Central memory CD8-positive, alpha-beta T cell (primary cell): ENCODE measurements at regions not wholly inside any gene's neighbourhood (a gene's known extent, or its start where the extent isn't known, plus 50 kb on each side); places are given as distances from the start of the nearest gene placed in this dataset.

Experiments used
- ATAC-seq: fragments of 150-1000 bp; cut with Tn5 transposase; replicated peaks from 2 replicates; pipeline ENCODE4 v1.10.0; 2022; ENCODE audit warnings: mild to moderate bottlenecking, moderate FRiP score, moderate number of reproducible peaks; ENCODE audit not compliant: poor library complexity, severe bottlenecking; ENCODE audit errors: extremely low read depth
- DNase-seq, 2 donors: peaks; one replicate each; pipeline ENCODE4 v3.0.0; 2021; ENCODE audit warnings: low spot score in 2 of 2
- H3K27ac Mint-ChIP-seq: one replicate; pipeline ENCODE4 v1.8.0; 2022; ENCODE audit warnings: low read depth, mild to moderate bottlenecking, moderate library complexity, mixed read lengths
- H3K27me3 Mint-ChIP-seq: one replicate; pipeline ENCODE4 v1.8.0; 2022; ENCODE audit warnings: mixed read lengths
- H3K36me3 Mint-ChIP-seq: one replicate; pipeline ENCODE4 v1.8.0; 2022; ENCODE audit warnings: mild to moderate bottlenecking, moderate library complexity, mixed read lengths; ENCODE audit not compliant: insufficient read depth
- H3K4me1 Mint-ChIP-seq: one replicate; pipeline ENCODE4 v1.8.0; 2022; ENCODE audit warnings: mixed read lengths
- H3K4me3 Mint-ChIP-seq: one replicate; pipeline ENCODE4 v1.8.0; 2022; ENCODE audit warnings: mild to moderate bottlenecking, moderate library complexity, mixed read lengths
- H3K9me3 Mint-ChIP-seq: one replicate; pipeline ENCODE4 v1.8.0; 2022; ENCODE audit warnings: mixed read lengths

DNA sequence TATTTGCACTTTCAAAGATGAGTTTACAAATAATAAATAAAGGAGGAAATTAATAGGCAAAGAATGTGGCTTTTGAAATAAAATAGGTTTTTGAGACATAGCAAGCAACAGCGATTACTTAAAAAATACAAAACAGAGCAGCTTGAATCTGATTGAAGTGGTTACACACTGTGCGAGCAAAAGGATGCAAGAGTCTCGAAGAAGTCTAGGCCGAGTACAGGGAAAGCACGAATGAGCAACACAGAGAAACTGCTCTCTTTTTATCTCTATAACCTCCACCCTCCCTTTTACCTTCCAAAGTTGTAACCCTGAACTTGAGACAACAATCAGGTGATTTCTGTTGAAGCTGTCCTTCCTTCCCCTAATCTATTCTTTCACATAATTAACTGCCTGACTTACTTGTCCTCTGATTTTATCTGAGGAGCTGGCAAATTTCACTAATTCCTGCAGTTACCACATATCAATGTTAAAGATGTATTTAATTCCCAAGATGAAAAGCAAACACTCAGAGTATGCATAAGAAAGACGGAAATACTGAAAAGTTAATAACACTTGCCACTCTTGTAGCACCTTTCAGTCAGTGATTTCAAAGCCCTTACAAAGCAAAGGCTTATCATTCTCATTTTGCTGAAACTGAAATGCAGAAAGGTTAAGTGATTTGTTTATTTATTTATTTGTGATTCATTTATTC lies 1030.1 kb downstream of the ADGRL2 start:
- no peak for ATAC-seq
- Mint-ChIP-seq H3K27me3 (no peaks in the 10 kb centered on the region), H3K4me3 (no peak overlapping the region), H3K27ac (no peak overlapping the region), H3K4me1 (no peaks in the 10 kb centered on the region), H3K9me3 (peaks cover 18% of the 10 kb centered on the region), H3K36me3 (no peaks in the 10 kb centered on the region)
- DNase-seq = no peak

DNA sequence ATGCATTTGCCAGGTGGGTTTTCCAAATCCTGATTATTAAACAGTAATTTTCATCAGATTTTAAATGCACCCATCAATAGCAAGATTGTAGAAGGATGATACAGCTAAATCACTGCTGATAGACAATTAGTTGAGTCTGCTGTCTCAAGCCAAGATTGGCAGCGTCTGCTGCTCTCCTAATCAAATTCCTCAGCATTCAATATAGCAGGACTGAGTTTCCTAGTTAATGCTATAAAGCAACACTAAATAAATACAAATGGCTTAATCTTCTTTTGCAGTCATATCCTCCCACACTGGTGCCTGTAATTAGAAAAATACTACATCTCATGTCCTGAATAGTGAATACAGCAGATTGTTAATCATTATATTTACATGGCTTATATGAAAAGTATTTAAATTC lies 1028.8 kb downstream of the ADGRL2 start:
- no peaks in the 10 kb centered on the region for H3K36me3 Mint-ChIP-seq
- no peak overlapping the region for H3K27ac Mint-ChIP-seq
- no peak overlapping the region for H3K4me3 Mint-ChIP-seq
- DNase-seq (no peak), ATAC-seq (no peak)
- no peaks in the 10 kb centered on the region for H3K27me3 Mint-ChIP-seq
- H3K4me1 Mint-ChIP-seq = no peaks in the 10 kb centered on the region
- H3K9me3 Mint-ChIP-seq = peaks cover 14% of the 10 kb centered on the region

DNA sequence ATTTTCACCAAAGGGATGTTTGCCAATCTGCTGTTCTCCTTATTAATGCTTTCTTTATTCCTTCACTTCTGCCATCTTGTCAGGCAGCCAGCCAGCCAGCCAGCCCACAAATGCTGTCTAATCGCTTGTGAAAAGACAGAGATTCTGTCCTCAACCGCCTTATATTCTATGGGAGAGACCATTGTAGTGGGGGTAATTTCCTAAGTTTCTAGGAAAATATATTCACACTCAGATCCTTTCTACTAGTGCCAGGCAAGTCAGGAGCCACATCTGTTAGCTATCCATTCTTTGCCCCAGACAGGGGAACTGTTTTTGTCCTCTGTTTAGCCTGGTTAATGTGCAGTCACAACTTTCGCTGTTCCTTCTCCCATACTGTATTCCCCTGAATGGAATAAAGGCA lies 1023.1 kb downstream of the ADGRL2 start:
- ATAC-seq (no peak), DNase-seq (no peak)
- H3K4me3 Mint-ChIP-seq = no peak overlapping the region
- H3K36me3 Mint-ChIP-seq = no peaks in the 10 kb centered on the region
- no peaks in the 10 kb centered on the region for H3K27me3 Mint-ChIP-seq
- no peaks in the 10 kb centered on the region for H3K4me1 Mint-ChIP-seq
- H3K27ac Mint-ChIP-seq = no peak overlapping the region
- H3K9me3 Mint-ChIP-seq = peaks cover 7% of the 10 kb centered on the region

DNA sequence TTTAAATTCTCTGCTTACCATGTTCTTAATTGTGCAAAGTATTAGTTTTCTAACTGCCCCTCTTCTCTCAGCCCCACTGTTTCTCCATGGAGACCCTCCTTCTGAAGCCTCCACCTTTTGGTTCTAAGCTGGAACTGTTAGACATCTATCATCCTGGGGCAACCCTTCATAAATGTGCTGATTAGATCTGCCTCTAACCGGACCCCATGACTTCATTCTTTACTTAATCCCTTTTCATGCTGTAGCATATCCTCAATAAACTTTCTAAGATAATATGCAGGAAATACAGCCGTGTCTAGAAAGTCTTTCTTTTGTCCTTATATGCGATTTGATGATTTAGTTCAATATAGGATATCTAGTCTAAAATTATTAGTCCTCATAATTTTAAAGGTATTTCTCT lies 1020.1 kb downstream of the ADGRL2 start:
- Mint-ChIP-seq H3K4me3 (no peak overlapping the region), H3K27me3 (no peaks in the 10 kb centered on the region), H3K36me3 (no peaks in the 10 kb centered on the region), H3K27ac (no peak overlapping the region), H3K9me3 (peaks cover 19% of the 10 kb centered on the region), H3K4me1 (no peaks in the 10 kb centered on the region)
- ATAC-seq = no peak
- no peak for DNase-seq

DNA sequence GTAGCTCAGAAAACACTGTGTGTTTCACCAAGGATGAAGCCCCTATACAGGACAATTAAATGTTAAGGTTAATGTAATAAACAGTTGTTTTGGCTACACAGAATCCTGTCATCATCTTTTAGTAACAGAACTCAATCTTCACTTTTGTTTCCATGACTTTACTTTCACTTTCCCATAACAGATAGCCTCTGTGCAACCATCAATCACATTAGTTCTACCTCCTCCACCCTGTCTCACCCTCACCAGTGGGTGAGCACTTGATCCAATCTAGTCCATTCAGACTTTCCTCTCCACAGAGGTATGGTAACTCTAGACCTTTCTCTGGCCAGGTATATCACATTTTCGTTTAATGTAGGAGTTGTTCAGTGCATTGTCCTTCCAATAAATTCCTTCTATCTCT lies 1018.5 kb downstream of the ADGRL2 start:
- DNase-seq (no peak), ATAC-seq (no peak)
- Mint-ChIP-seq H3K9me3 (peaks cover 19% of the 10 kb centered on the region), H3K4me3 (no peak overlapping the region), H3K27me3 (no peaks in the 10 kb centered on the region), H3K36me3 (no peaks in the 10 kb centered on the region), H3K27ac (no peak overlapping the region), H3K4me1 (no peaks in the 10 kb centered on the region)

DNA sequence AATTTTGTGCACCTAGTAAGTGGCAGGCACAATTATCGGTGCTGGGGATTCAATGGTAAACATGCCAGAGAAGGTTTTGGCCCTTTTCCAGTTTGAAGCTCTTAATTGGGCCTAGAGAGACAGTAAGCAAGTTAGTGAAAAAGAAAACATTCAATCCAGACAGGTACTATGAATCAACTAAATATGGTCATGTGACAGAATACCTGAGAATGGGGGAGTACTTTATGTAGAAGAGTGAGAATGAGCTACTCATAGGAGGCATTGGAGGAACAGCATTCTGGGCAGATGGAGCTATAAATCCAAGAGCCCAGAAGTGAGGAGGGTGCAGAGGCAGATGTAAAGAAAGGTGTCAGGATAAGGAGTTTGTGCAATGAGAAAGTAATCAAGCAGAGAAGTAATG lies 1017.9 kb downstream of the ADGRL2 start:
- Mint-ChIP-seq H3K4me3 (no peak overlapping the region), H3K27ac (no peak overlapping the region)

DNA sequence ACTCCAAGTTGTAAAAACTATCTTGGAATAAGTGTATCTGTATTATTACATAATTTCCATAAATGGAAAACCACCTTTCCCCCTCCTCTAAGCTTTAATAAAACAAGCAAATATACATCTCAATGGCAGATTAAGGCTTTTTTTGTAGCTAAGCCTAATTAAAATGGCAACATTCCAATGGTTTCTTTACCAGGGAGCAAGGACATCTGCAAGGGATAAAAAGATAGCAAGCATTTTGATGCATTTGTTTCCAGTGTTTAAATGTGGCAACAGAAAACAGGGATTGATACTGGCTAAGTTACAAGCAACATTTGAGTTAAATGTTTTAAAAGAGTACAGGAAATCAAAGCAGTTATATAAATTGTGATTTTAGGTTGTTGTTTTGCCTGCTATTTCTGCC lies 1012.7 kb downstream of the ADGRL2 start:
- Mint-ChIP-seq H3K27ac (no peak overlapping the region), H3K9me3 (peaks cover 16% of the 10 kb centered on the region)
- no peak for ATAC-seq

More for the DNA sequence above, 1017.9 kb downstream of the ADGRL2 start:
- no peaks in the 10 kb centered on the region for H3K36me3 Mint-ChIP-seq
- ATAC-seq (no peak), DNase-seq (no peak)
- peaks cover 19% of the 10 kb centered on the region for H3K9me3 Mint-ChIP-seq
- H3K4me1 Mint-ChIP-seq = no peaks in the 10 kb centered on the region
- no peaks in the 10 kb centered on the region for H3K27me3 Mint-ChIP-seq

DNA sequence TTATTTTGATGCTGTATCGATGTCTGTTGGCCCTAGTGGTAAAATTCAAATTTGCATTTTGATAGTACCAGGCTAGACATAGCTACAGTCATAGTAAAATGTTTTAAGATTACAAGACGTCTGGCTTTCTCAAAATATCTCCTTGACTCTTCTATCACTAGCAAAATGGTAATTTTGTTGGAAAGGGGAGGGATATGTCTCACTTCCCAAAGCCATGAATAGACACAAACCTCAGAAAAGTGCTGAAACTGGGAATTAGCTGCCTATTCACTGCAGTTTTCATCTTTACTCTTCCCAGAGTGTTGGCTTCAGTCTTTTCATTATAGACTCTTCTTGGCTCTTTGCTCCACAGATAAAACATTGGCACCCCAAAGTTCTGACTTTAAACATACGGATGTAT lies 1009.9 kb downstream of the ADGRL2 start:
- no peak for ATAC-seq
- DNase-seq = no peak
- no peaks in the 10 kb centered on the region for H3K27me3 Mint-ChIP-seq
- H3K36me3 Mint-ChIP-seq = no peaks in the 10 kb centered on the region
- no peak overlapping the region for H3K27ac Mint-ChIP-seq
- no peaks in the 10 kb centered on the region for H3K4me1 Mint-ChIP-seq
- H3K4me3 Mint-ChIP-seq = no peak overlapping the region
- peaks cover 8% of the 10 kb centered on the region for H3K9me3 Mint-ChIP-seq

More for the DNA sequence above, 1012.7 kb downstream of the ADGRL2 start:
- Mint-ChIP-seq H3K4me1 (no peaks in the 10 kb centered on the region), H3K4me3 (no peak overlapping the region), H3K27me3 (no peaks in the 10 kb centered on the region), H3K36me3 (no peaks in the 10 kb centered on the region)
- no peak for DNase-seq

DNA sequence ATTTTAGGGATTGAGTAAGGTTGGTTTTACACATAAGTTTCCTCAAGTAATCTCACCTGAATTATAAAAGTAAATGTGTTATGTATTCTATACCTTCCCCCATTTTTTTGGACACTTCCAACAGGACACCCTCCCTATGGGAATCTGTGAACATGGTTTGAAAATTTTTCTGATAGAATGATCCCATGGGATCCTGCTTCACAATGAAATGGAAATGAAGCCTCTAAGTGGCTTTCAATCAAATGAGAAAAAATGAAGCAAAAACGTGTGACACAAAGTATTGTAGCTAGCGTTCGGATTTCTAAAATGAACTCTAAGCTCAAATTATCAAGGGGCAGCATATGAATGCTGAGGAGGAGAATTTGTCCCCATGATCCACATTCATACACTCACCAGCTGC lies 1006.8 kb downstream of the ADGRL2 start:
- H3K27me3 Mint-ChIP-seq = no peaks in the 10 kb centered on the region
- H3K4me3 Mint-ChIP-seq = no peak overlapping the region
- no peak for DNase-seq
- peaks cover 8% of the 10 kb centered on the region for H3K9me3 Mint-ChIP-seq
- ATAC-seq = no peak
- no peaks in the 10 kb centered on the region for H3K4me1 Mint-ChIP-seq
- no peaks in the 10 kb centered on the region for H3K36me3 Mint-ChIP-seq
- H3K27ac Mint-ChIP-seq = no peak overlapping the region

DNA sequence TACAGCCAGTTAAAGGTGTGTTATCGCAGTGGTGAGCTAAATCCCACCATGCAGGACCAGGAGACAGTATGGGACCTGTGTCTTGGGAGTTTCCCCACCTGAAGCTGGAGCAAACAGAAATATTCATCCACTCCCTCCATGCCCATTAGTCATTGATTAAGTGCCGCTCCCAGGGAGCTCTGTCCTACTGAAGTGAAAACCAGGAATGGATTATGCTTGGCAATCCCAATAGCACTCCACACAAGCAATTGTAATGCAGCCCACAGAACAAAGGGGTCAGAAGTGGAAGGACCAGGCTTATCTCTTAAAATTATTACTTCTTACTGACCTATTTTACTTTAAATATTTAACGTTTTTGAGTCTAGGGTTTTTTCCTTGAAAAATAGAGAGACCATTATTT lies 1005.4 kb downstream of the ADGRL2 start:
- H3K4me3 Mint-ChIP-seq = no peak overlapping the region
- DNase-seq = no peak
- no peaks in the 10 kb centered on the region for H3K27me3 Mint-ChIP-seq
- no peaks in the 10 kb centered on the region for H3K36me3 Mint-ChIP-seq
- no peaks in the 10 kb centered on the region for H3K4me1 Mint-ChIP-seq
- ATAC-seq = no peak
- peaks cover 6% of the 10 kb centered on the region for H3K9me3 Mint-ChIP-seq
- no peak overlapping the region for H3K27ac Mint-ChIP-seq

DNA sequence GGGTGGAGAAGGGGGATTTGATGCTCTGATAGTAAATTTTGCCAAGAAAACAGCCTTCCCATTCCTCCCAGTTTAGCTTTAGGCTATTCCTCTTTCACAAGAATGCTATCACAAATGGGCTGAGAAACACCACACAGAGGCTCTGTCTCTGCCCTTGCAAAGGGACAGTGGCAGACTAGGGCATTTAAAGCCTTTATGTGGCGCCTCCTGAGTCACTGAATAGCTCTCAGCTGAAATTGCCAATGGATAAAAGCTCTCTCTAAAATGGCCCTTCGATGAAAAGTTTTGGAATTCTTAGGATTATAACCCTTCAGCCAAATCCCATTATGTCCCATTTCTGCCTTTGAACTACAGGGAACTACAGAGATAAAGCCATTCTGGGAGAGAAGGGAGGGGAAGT lies 1000.4 kb downstream of the ADGRL2 start:
- no peak for DNase-seq
- no peaks in the 10 kb centered on the region for H3K4me1 Mint-ChIP-seq

DNA sequence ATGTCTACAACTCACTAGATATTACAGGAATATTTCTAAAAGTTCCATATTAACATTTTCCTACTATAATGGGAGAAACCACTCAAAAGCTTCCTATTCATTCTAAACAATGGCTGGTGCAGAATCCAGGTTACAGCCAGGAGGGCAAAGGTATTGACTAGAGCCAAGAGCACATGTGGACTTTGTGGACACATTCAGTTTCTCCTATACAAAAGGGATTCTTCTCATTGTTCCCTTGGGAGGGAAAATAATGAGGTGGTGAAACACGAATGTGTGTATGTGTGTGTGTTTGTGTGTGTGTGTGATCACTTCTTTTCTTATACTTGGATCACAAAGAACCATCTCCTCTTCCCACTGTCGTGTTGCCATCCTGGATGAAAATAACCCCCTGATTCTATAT lies 1000.0 kb downstream of the ADGRL2 start:
- Mint-ChIP-seq H3K27me3 (no peaks in the 10 kb centered on the region), H3K4me1 (no peaks in the 10 kb centered on the region), H3K36me3 (no peaks in the 10 kb centered on the region), H3K4me3 (no peak overlapping the region), H3K27ac (no peak overlapping the region), H3K9me3 (peaks cover 18% of the 10 kb centered on the region)
- no peak for ATAC-seq
- no peak for DNase-seq

More for the DNA sequence above, 1000.4 kb downstream of the ADGRL2 start:
- Mint-ChIP-seq H3K9me3 (peaks cover 16% of the 10 kb centered on the region), H3K27ac (no peak overlapping the region), H3K27me3 (no peaks in the 10 kb centered on the region), H3K36me3 (no peaks in the 10 kb centered on the region), H3K4me3 (no peak overlapping the region)
- no peak for ATAC-seq

DNA sequence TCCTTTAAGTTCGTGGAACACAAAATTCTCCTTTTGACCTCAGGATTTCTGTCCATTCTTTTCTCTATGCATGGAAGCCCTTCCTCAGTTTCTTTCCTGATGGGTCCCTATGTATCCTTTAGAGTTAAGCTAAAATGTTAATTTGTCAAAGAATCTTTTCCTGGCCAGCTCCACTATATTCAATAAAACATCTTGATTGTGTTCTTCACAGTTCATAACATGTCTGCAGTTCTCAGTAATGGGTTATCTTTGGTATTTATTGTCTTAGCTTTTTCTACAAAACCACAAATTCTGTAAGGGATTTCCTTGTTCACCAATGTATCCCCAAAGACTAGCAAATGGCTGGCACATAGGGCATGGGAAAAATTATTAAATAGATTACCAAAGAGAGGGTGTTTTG lies 998.5 kb downstream of the ADGRL2 start:
- ATAC-seq = no peak
- no peak for DNase-seq
- no peak overlapping the region for H3K27ac Mint-ChIP-seq
- no peaks in the 10 kb centered on the region for H3K36me3 Mint-ChIP-seq
- no peaks in the 10 kb centered on the region for H3K27me3 Mint-ChIP-seq
- peaks cover 18% of the 10 kb centered on the region for H3K9me3 Mint-ChIP-seq
- H3K4me3 Mint-ChIP-seq = no peak overlapping the region
- no peaks in the 10 kb centered on the region for H3K4me1 Mint-ChIP-seq
